Panc1 (cell line): ENCODE measurements at regions not wholly inside any gene's neighbourhood (a gene's known extent, or its start where the extent isn't known, plus 50 kb on each side); places are given as distances from the start of the nearest gene placed in this dataset.

Source experiments
- ATAC-seq: fragments of 200-7000 bp; cut with Tn5 transposase; 2 replicates; pipeline ENCODE4 v1.9.1; 2020; ENCODE audit warnings: mild to moderate bottlenecking, moderate library complexity
- BruUV-seq: library from RNA; stranded (reverse); fragments of 400-500 nt; replicated peaks from 2 replicates; lab custom pipeline; 2021; lab: Mats Ljungman, UMichigan
- CTCF ChIA-PET: fragments of 300-600 bp; sonication (Branson Sonifier 250); formaldehyde crosslinking; loops from one replicate; lab custom pipeline; 2022; ENCODE audit warnings: antibody characterized with exemption; lab: Charles Lee
- POLR2A ChIA-PET: fragments of 300-600 bp; sonication (Branson Sonifier 250); formaldehyde crosslinking; loops from one replicate; lab custom pipeline; 2022; ENCODE audit warnings: antibody characterized with exemption; lab: Charles Lee
- DNase-seq: peaks from one replicate; pipeline ENCODE4 v3.0.0-alpha.2; 2010; ENCODE audit warnings: low read depth, low spot score
- H3K27ac ChIP-seq: 2 replicates; pipeline ENCODE4 v1.5.1; 2011; ENCODE audit warnings: mild to moderate bottlenecking, low read length, inconsistent platforms
- H3K27me3 ChIP-seq: fragments of 200-500 bp; sonication (Bioruptor generic); 2 replicates; pipeline ENCODE4 v1.6.0; 2014; ENCODE audit warnings: low read length, inconsistent platforms; ENCODE audit not compliant: control insufficient read depth, insufficient read depth
- H3K36me3 ChIP-seq: fragments of 200-500 bp; sonication (Bioruptor generic); 2 replicates; pipeline ENCODE4 v1.5.1; 2014; ENCODE audit warnings: inconsistent platforms, mild to moderate bottlenecking, low read length, moderate library complexity; ENCODE audit not compliant: control insufficient read depth, insufficient read depth
- H3K4me1 ChIP-seq: 2 replicates; pipeline ENCODE4 v1.5.1; 2011; ENCODE audit warnings: inconsistent platforms, mild to moderate bottlenecking, low read length, moderate library complexity; ENCODE audit not compliant: control insufficient read depth, insufficient read depth
- H3K4me3 ChIP-seq, 2 experiments: 2 replicates each; pipeline ENCODE4 v1.5.1; 2011 to 2012; ENCODE audit warnings: low read depth in 2 of 2, low read length in 2 of 2, mild to moderate bottlenecking in 2 of 2, inconsistent platforms in 1 of 2, moderate library complexity in 1 of 2
- H3K9me3 ChIP-seq: fragments of 200-500 bp; sonication (Bioruptor generic); 2 replicates; pipeline ENCODE4 v1.5.1; 2014; ENCODE audit warnings: low read depth, mild to moderate bottlenecking, inconsistent platforms, low read length, moderate library complexity; ENCODE audit not compliant: control insufficient read depth, insufficient read depth
- CTCF ChIP-seq: fragments of 450-650 bp; IDR thresholded peaks from 2 replicates; pipeline ENCODE4 v1.5.1; 2017; ENCODE audit warnings: mild to moderate bottlenecking
- POLR2AphosphoS5 ChIP-seq: IDR thresholded peaks from 2 replicates; pipeline ENCODE4 v1.6.1; 2012; ENCODE audit warnings: mild to moderate bottlenecking, low read depth, low read length, moderate library complexity
- REST ChIP-seq, 2 experiments: IDR thresholded peaks; 2 replicates each; pipeline ENCODE4 v1.6.1; 2011 to 2012; ENCODE audit warnings: low read depth in 2 of 2, control low read depth in 1 of 2, low read length in 1 of 2, mild to moderate bottlenecking in 1 of 2, moderate library complexity in 1 of 2; ENCODE audit not compliant: insufficient read depth in 1 of 2
- SIN3A ChIP-seq: IDR thresholded peaks from 2 replicates; pipeline ENCODE4 v1.6.1; 2012; ENCODE audit warnings: low read depth, mild to moderate bottlenecking, low read length, moderate library complexity, borderline replicate concordance; ENCODE audit not compliant: insufficient read depth
- TCF7L2 ChIP-seq: IDR thresholded peaks from 2 replicates; pipeline ENCODE4 v1.6.1; 2011; ENCODE audit warnings: mild to moderate bottlenecking, low read depth, low read length, inconsistent platforms
- in situ Hi-C: cut with HindIII; loops from 2 replicates; pipeline ENCODE4 v1.10.0; 2016; ENCODE audit warnings: low sequenced_read_pairs, low pct_unique_long_range_greater_than_20kb
- intact Hi-C: fragments of 100-400 bp; cut with micrococcal nuclease; formaldehyde crosslinking; loops from one replicate; pipeline ENCODE4 v1.10.0; 2022; ENCODE audit not compliant: unreplicated experiment

- intact Hi-C loops: no loop called here
- in situ Hi-C loops: no loop called here
- ChIA-PET POLR2A (no interaction called here), CTCF (no interaction called here)
- H3K4me3 ChIP-seq: no peak overlapping the region
- no peaks in the 10 kb centered on the region for H3K27me3 ChIP-seq
- no peak overlapping the region for H3K27ac ChIP-seq
- ATAC-seq (no peak), DNase-seq (no peak)
- no TSS peak for BruUV-seq
- no peaks in the 10 kb centered on the region; the same call in 1 of the 2 replicates for H3K9me3 ChIP-seq
- no peaks in the 10 kb centered on the region for H3K4me1 ChIP-seq
- H3K36me3 ChIP-seq: no peaks in the 10 kb centered on the region
- no peak for TF ChIP-seq POLR2AphosphoS5
- TF ChIP-seq CTCF: no peak
- TF ChIP-seq TCF7L2: no peak
- TF ChIP-seq REST (IDR thresholded peaks at IDR 0.05; ENCODE audit: insufficient read depth in 1 of 2, low read depth in 2 of 2, low read length in 1 of 2): no peak
These were observed 52.8 kb upstream of the CLDN24 start for GRCh38 chr4:183374950-183375555.

DNA sequence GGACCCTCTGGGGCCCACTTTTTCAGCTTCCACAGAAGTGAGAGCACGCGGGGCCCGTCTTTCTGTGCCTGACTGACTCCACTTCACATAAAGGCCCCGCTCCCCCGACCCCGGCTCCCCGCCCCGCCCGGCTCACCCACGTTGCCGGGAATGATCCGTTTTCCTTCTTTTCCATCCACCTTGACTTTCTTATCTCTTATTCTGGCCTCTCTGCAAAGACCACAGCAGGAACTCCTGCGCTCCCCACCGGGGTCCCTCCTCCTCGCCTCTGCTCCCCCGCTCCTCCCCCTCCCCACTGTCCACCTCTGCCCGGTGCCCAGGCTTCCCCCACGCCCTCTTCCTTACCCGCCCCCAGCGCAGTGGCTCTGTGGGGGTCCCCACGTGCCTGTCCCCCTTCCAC lies 54.2 kb upstream of the CLDN24 start:
- no peak overlapping the region for H3K4me3 ChIP-seq
- H3K36me3 ChIP-seq: no peaks in the 10 kb centered on the region
- intact Hi-C loops: no loop called here
- in situ Hi-C loops: no loop called here
- TF ChIP-seq SIN3A (no peak), CTCF (no peak), TCF7L2 (no peak), REST (IDR thresholded peaks at IDR 0.05; ENCODE audit: insufficient read depth in 1 of 2, low read depth in 2 of 2, low read length in 1 of 2) (no peak), POLR2AphosphoS5 (no peak)
- H3K4me1 ChIP-seq: no peaks in the 10 kb centered on the region
- H3K27ac ChIP-seq: no peak overlapping the region
- no peaks in the 10 kb centered on the region for H3K27me3 ChIP-seq
- no peak for ATAC-seq
- POLR2A ChIA-PET: no interaction called here
- no peak for DNase-seq
- no TSS peak for BruUV-seq
- H3K9me3 ChIP-seq: no peaks in the 10 kb centered on the region; the same call in 1 of the 2 replicates
- CTCF ChIA-PET: no interaction called here
